ENCODE measurements at regions not wholly inside any gene's neighbourhood (a gene's known extent, or its start where the extent isn't known, plus 50 kb on each side); places are given as distances from the start of the nearest gene placed in this dataset.
"Not testable (repeated sequence)": the region's sequence is repeated elsewhere in the genome, so short reads cannot be mapped to it uniquely, and the experiment has no call there.

DNA sequence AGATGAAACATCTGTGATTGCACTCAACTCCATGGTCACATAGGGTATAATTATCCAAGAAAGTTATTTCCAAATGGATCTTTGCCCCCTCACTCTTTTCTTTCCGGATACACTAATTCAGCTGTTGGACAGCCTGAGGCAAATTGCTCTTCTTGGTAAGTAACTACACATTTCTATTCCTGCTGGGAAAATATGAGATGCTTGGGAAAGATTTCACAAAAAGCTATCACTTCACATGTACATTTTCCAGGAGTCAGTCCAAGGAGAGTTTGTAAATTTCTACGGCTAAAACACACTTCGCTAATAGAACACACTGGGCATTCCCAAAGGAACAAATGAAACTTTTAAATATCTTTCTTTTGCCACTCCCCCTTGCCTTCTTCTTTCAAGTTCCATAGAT, 123.0 kb upstream of the GRIA1 start:
- no peak overlapping the region for H3K27ac ChIP-seq
- WGBS, 2 donors, result 36 to 49% methylated on average over 3 of the region's 3 CpGs
- H3K9me3 ChIP-seq, result no peaks in the 10 kb centered on the region
- H3K4me1 ChIP-seq, result no peaks in the 10 kb centered on the region
- H3K27me3 ChIP-seq, result no peaks in the 10 kb centered on the region
- no peak overlapping the region for H3K4me3 ChIP-seq
- H3K36me3 ChIP-seq, result no peaks in the 10 kb centered on the region
- no peak for TF ChIP-seq POLR2A (IDR thresholded peaks at IDR 0.05)
- TF ChIP-seq EP300 (IDR thresholded peaks at IDR 0.05), result no peak
- TF ChIP-seq, protein P1, sequence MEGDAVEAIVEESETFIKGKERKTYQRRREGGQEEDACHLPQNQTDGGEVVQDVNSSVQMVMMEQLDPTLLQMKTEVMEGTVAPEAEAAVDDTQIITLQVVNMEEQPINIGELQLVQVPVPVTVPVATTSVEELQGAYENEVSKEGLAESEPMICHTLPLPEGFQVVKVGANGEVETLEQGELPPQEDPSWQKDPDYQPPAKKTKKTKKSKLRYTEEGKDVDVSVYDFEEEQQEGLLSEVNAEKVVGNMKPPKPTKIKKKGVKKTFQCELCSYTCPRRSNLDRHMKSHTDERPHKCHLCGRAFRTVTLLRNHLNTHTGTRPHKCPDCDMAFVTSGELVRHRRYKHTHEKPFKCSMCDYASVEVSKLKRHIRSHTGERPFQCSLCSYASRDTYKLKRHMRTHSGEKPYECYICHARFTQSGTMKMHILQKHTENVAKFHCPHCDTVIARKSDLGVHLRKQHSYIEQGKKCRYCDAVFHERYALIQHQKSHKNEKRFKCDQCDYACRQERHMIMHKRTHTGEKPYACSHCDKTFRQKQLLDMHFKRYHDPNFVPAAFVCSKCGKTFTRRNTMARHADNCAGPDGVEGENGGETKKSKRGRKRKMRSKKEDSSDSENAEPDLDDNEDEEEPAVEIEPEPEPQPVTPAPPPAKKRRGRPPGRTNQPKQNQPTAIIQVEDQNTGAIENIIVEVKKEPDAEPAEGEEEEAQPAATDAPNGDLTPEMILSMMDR (IDR thresholded peaks at IDR 0.05), result no peak
- DNase-seq (ENCODE audit: low spot score in 2 of 2), result no peak

DNA sequence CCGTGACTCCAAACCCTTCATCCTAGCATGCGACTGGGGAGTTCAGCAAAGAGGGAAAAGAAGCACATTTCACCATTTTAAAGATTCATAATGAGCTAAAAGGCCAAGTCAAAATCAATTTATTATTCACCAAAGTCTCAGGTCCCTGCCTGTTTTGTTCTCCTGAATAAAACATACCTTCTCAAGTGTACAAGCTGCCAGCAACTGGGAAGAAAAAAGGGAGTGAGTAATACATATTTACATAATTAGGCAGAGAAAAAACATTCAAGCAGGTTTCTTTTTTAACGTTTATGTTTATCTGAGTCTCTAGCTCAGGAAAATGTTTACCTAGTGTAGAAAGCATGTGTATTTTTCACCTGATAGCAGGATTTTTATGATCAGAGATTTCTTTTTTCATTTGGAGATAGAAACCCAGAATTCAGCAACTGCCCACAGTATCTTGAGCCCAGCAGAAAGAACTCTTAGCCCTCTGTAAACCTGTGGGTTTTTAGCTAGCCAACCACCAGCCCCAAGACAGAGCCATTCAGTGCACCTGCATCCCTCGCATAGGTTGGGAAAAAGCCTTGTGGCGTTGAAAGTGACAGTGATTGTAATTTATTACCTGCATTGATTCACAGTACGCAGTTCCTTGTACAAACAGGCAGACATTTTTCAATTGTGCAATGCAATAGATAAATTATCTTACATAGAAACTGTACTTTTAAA, 117.9 kb upstream of the GRIA1 start:
- WGBS, 2 donors, result 68 to 71% methylated on average over 6 of the region's 6 CpGs
- no peak for DNase-seq (ENCODE audit: low spot score in 2 of 2)
- Histone ChIP-seq H3K4me3 (no peak overlapping the region), H3K36me3 (no peaks in the 10 kb centered on the region), H3K4me1 (no peaks in the 10 kb centered on the region), H3K27ac (no peak overlapping the region), H3K9me3 (no peaks in the 10 kb centered on the region), H3K27me3 (no peaks in the 10 kb centered on the region)
- TF ChIP-seq, protein P1 (IDR thresholded peaks at IDR 0.05), result no peak

DNA sequence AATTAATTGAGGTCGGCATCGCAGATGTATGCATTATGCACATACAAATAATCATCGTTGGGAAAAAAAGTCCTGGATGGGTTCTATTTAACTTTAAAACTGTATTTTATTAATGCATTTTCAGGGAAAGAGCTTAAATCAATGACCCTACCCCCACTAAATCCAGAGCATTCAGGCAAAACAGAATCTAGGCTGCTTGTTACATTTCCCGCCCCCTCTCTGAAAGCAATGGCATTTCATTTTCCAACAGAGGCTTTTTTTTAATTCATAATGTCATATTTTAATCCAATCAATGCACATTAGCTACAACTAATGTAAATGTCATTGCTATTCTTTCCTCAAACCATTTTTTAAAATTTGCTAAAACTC, 117.4 kb upstream of the GRIA1 start:
- H3K27me3 ChIP-seq, result no peaks in the 10 kb centered on the region
- no peaks in the 10 kb centered on the region for H3K9me3 ChIP-seq
- no peaks in the 10 kb centered on the region for H3K36me3 ChIP-seq
- 70 to 77% methylated on average over 4 of the region's 4 CpGs for WGBS, 2 donors
- H3K27ac ChIP-seq, result no peak overlapping the region
- TF ChIP-seq, protein P1 (IDR thresholded peaks at IDR 0.05), result no peak
- TF ChIP-seq POLR2A (IDR thresholded peaks at IDR 0.05), result no peak
- TF ChIP-seq EP300 (IDR thresholded peaks at IDR 0.05), result no peak
- DNase-seq (ENCODE audit: low spot score in 2 of 2), result no peak
- no peak overlapping the region for H3K4me3 ChIP-seq
- no peaks in the 10 kb centered on the region for H3K4me1 ChIP-seq

DNA sequence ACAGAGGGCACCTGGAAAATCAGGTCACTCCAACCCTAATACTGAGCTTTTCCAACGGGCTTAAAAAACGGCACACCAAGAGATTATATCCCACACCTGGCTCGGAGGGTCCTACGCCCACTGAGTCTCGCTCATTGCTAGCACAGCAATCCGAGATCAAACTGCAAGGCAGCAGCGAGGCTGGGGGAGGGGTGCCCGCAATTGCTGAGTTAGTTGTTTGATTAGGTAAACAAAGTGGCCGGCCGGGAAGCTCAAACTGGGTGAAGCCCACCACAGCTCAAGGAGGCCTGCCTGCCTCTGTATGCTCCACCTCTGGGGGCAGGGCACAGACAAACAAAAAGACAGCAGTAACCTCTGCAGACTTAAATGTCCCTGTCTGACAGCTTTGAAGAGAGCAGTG, 108.8 kb upstream of the GRIA1 start:
- not testable (repeated sequence) for H3K4me3 ChIP-seq; H3K36me3 ChIP-seq; DNase-seq (ENCODE audit: low spot score in 2 of 2); H3K27me3 ChIP-seq; H3K4me1 ChIP-seq; H3K27ac ChIP-seq; H3K9me3 ChIP-seq
- WGBS, 2 donors, result 89 to 97% methylated on average over 10 of the region's 10 CpGs

DNA sequence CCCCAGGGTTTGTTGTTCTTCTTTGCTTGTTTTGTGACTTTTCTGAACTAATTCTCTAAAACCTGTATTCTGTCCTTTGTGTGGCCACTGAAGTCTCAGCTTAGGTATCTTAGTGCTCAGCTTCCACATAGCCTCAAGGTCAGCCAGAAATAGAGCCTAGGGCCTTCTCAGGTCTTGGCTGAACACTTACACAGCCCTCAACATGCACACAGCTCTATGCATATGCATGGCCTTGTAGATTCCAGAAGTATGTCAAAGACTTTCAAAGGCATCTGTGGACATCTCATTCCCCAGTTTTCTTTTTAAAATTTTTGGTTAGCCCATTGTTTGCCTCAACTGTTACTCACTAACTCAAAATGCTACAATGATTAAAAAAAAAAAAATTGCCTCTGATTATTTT, 99.9 kb upstream of the GRIA1 start:
- no peak overlapping the region for H3K27ac ChIP-seq
- no peaks in the 10 kb centered on the region for H3K27me3 ChIP-seq
- TF ChIP-seq, protein P1 (IDR thresholded peaks at IDR 0.05), result no peak
- no peak for TF ChIP-seq EP300 (IDR thresholded peaks at IDR 0.05)
- no peak for TF ChIP-seq POLR2A (IDR thresholded peaks at IDR 0.05)
- no peak for DNase-seq (ENCODE audit: low spot score in 2 of 2)
- H3K4me1 ChIP-seq, result no peaks in the 10 kb centered on the region
- H3K36me3 ChIP-seq, result no peaks in the 10 kb centered on the region
- H3K4me3 ChIP-seq, result no peak overlapping the region
- peaks cover 0 to 3% (median 0%) of the 10 kb centered on the region in 4 donors for H3K9me3 ChIP-seq

DNA sequence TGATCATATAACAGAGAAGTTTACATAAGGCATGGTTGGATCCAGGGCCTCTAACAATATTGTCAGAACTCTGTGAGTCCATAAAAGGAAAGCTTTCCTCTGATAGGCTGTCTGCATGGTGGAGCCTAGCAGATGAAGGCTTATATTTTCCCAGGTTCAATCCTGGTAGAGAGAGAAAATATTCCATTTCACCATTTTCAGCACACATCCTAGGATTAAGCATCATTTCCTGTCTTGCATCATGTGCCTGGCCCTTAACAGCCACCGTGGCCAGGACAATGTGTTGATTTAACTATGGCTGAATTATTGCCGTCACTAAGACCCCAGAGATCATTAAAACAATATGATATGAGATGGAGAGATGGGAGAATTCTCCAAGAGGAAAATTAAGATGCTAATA, 90.9 kb upstream of the GRIA1 start:
- no peaks in the 10 kb centered on the region for H3K36me3 ChIP-seq
- no peak overlapping the region for H3K4me3 ChIP-seq
- no peaks in the 10 kb centered on the region for H3K4me1 ChIP-seq
- no peaks in the 10 kb centered on the region for H3K9me3 ChIP-seq
- no peaks in the 10 kb centered on the region for H3K27me3 ChIP-seq
- DNase-seq (ENCODE audit: low spot score in 2 of 2), result no peak
- H3K27ac ChIP-seq, result no peak overlapping the region
- WGBS, 2 donors, result 40 to 41% methylated on average over 2 of the region's 2 CpGs
- no peak for TF ChIP-seq POLR2A (IDR thresholded peaks at IDR 0.05)
- TF ChIP-seq, protein P1 (IDR thresholded peaks at IDR 0.05), result no peak
- TF ChIP-seq EP300 (IDR thresholded peaks at IDR 0.05), result no peak
